ENCODE measurements at regions not wholly inside any gene's neighbourhood (a gene's known extent, or its start where the extent isn't known, plus 50 kb on each side); places are given as distances from the start of the nearest gene placed in this dataset.
"Not testable (repeated sequence)": the region's sequence is repeated elsewhere in the genome, so short reads cannot be mapped to it uniquely, and the experiment has no call there.

- no peaks in the 10 kb centered on the region for H3K36me3 Mint-ChIP-seq (ENCODE audit: low read depth)
- H3K4me3 Mint-ChIP-seq, result no peak overlapping the region
- intact Hi-C loops (cut with micrococcal nuclease), result no loop called here
- H3K27me3 Mint-ChIP-seq (ENCODE audit: insufficient read depth), result no peaks in the 10 kb centered on the region
- no peak overlapping the region for H3K27ac Mint-ChIP-seq
- H3K9me3 Mint-ChIP-seq, result no peaks in the 10 kb centered on the region
- no peak for DNase-seq (ENCODE audit: low spot score)
- H3K4me1 Mint-ChIP-seq (ENCODE audit: low read depth), result no peaks in the 10 kb centered on the region
Measured at GRCh38 chr3:165614337-165614736, 222.9 kb downstream of the BCHE start.

DNA sequence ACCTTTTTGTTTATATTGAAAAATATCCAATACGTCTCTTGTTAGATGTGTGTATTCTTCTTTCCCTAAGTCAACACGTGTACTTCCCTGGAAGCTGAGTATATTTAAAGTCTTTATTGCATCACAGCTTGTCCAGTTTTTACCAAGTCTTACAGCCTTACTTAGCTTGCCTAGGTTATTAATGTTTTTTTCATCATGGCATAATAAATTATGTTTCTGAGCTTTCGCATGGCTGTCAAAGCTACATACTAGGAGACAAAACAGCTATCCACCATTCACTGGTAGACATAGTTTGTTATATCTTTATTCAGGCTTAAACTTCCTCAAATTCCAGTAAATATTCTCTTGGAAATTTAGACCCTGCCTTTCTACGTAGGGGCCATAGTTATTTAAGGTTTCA lies 224.2 kb downstream of the BCHE start:
- H3K27ac Mint-ChIP-seq, result no peak overlapping the region
- intact Hi-C loops (cut with micrococcal nuclease), result no loop called here
- DNase-seq (ENCODE audit: low spot score), result no peak
- no peaks in the 10 kb centered on the region for H3K36me3 Mint-ChIP-seq (ENCODE audit: low read depth)
- no peaks in the 10 kb centered on the region for H3K9me3 Mint-ChIP-seq
- no peaks in the 10 kb centered on the region for H3K27me3 Mint-ChIP-seq (ENCODE audit: insufficient read depth)
- no peaks in the 10 kb centered on the region for H3K4me1 Mint-ChIP-seq (ENCODE audit: low read depth)
- no peak overlapping the region for H3K4me3 Mint-ChIP-seq

- no peak for DNase-seq (ENCODE audit: low spot score)
- H3K4me3 Mint-ChIP-seq, result no peak overlapping the region
- no peaks in the 10 kb centered on the region for H3K4me1 Mint-ChIP-seq (ENCODE audit: low read depth)
- no peaks in the 10 kb centered on the region for H3K9me3 Mint-ChIP-seq
- intact Hi-C loops (cut with micrococcal nuclease), result loop anchor here (10.0 kb wide), 1 partner anchor 232 kb away; no protein-coding TSS in a partner anchor
- no peaks in the 10 kb centered on the region for H3K36me3 Mint-ChIP-seq (ENCODE audit: low read depth)
- H3K27me3 Mint-ChIP-seq (ENCODE audit: insufficient read depth), result no peaks in the 10 kb centered on the region
- no peak overlapping the region for H3K27ac Mint-ChIP-seq
Measured at GRCh38 chr3:165607221-165607620, 230.0 kb downstream of the BCHE start.

DNA sequence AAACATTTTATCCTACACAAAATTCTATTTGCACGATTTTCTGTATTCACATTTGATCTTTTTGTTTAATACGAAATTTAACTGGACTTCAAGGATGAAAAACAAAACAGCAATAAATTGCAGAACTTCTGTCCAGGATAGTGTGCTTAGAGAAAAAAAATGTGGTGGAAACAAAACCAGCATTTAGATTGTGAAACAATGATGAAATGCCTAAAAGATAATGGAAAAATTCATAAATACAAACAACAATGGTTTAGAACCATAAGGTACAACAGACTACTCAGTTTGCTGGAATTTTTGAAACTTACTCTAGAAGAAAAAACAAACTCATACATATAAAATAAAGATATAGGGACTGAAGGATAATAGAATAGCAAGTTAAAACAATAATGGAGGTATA lies 234.0 kb downstream of the BCHE start:
- no peak for DNase-seq (ENCODE audit: low spot score)
- H3K36me3 Mint-ChIP-seq (ENCODE audit: low read depth), result no peaks in the 10 kb centered on the region
- no peaks in the 10 kb centered on the region for H3K27me3 Mint-ChIP-seq (ENCODE audit: insufficient read depth)

DNA sequence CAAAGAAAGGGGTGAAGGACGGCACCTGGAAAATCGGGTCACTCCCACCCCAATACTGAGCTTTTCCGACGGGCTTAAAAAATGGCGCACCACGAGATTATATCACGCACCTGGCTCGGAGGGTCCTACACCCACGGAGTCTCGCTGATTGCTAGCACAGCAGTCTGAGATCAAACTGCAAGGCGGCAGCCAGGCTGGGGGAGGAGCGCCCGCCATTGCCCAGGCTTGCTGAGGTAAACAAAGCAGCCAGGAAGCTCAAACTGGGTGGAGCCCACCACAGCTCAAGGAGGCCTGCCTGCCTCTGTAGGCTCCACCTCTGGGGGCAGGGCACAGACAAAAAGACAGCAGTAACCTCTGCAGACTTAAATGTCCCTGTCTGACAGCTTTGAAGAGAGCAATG lies 264.7 kb downstream of the BCHE start:
- H3K4me1 Mint-ChIP-seq (ENCODE audit: low read depth), result not testable (repeated sequence)

More for the DNA sequence above, 234.0 kb downstream of the BCHE start:
- no peak overlapping the region for H3K4me3 Mint-ChIP-seq
- H3K9me3 Mint-ChIP-seq, result no peaks in the 10 kb centered on the region
- H3K27ac Mint-ChIP-seq, result no peak overlapping the region
- intact Hi-C loops (cut with micrococcal nuclease), result loop anchor here (10.0 kb wide), 1 partner anchor 228 kb away; no protein-coding TSS in a partner anchor
- H3K4me1 Mint-ChIP-seq (ENCODE audit: low read depth), result no peaks in the 10 kb centered on the region

GRCh38 chr3:165568907-165569462 lies 268.2 kb downstream of the BCHE start:
- Mint-ChIP-seq H3K4me3 (no peak overlapping the region), H3K36me3 (ENCODE audit: low read depth) (no peaks in the 10 kb centered on the region), H3K27me3 (ENCODE audit: insufficient read depth) (no peaks in the 10 kb centered on the region)

More for the DNA sequence above, 264.7 kb downstream of the BCHE start:
- intact Hi-C loops (cut with micrococcal nuclease); H3K27me3 Mint-ChIP-seq (ENCODE audit: insufficient read depth); DNase-seq (ENCODE audit: low spot score); H3K4me3 Mint-ChIP-seq; H3K36me3 Mint-ChIP-seq (ENCODE audit: low read depth); H3K27ac Mint-ChIP-seq: not testable (repeated sequence)
- H3K9me3 Mint-ChIP-seq, result peaks cover 13% of the 10 kb centered on the region

DNA sequence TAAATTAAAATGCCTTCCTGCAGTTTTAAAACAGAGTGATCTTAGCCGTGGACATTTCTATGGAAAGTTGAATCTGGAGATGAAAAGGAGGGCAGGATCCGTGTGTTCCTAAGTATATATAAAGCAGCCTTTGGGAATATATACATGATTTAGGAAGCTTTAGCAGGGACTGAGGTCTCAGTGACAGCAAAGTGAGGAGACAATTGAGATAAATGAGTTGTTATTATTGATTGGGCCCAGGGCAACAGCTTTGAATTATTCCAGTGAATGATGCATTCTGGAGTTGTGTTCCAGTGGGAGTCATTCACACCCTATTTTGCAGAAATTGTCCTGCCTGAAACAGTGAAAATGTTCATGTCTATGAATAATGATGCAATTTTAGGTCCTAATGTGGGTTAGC lies 281.4 kb downstream of the BCHE start:
- no peak for DNase-seq (ENCODE audit: low spot score)
- H3K27ac Mint-ChIP-seq, result no peak overlapping the region
- peaks cover 13% of the 10 kb centered on the region for H3K9me3 Mint-ChIP-seq
- intact Hi-C loops (cut with micrococcal nuclease), result no loop called here
- H3K4me3 Mint-ChIP-seq, result no peak overlapping the region
- no peaks in the 10 kb centered on the region for H3K36me3 Mint-ChIP-seq (ENCODE audit: low read depth)
- no peaks in the 10 kb centered on the region for H3K27me3 Mint-ChIP-seq (ENCODE audit: insufficient read depth)
- no peaks in the 10 kb centered on the region for H3K4me1 Mint-ChIP-seq (ENCODE audit: low read depth)

More at GRCh38 chr3:165568907-165569462, 268.2 kb downstream of the BCHE start:
- intact Hi-C loops (cut with micrococcal nuclease), result no loop called here
- Mint-ChIP-seq H3K4me1 (ENCODE audit: low read depth) (no peaks in the 10 kb centered on the region), H3K9me3 (peaks cover 8% of the 10 kb centered on the region), H3K27ac (no peak overlapping the region)
- DNase-seq (ENCODE audit: low spot score), result no peak

GRCh38 chr3:165553371-165553770 lies 283.9 kb downstream of the BCHE start:
- DNase-seq (ENCODE audit: low spot score), result no peak
- Mint-ChIP-seq H3K4me1 (ENCODE audit: low read depth) (no peaks in the 10 kb centered on the region), H3K27ac (no peak overlapping the region), H3K27me3 (ENCODE audit: insufficient read depth) (no peaks in the 10 kb centered on the region), H3K4me3 (no peak overlapping the region), H3K36me3 (ENCODE audit: low read depth) (no peaks in the 10 kb centered on the region), H3K9me3 (peaks cover 13% of the 10 kb centered on the region)
- intact Hi-C loops (cut with micrococcal nuclease), result no loop called here

DNA sequence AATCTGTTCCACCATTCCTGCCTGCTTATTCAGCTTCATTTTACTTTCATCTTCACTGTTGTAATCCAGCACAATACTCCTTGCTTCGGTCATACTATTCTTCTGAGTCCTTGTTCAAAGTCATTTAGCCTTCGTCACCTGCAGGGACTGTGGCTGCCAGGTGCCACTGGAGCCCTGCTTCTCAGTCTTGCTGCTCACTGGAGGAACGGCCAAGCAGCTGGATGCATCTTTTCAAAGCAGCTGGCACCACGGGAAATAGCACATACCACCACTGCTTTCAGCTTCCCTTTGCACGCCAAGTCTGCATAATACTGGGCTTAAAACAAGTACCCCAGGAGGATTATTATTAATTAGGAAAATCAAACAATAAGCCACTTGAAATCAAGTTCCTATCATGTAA lies 287.6 kb downstream of the BCHE start:
- DNase-seq (ENCODE audit: low spot score), result no peak
- no peaks in the 10 kb centered on the region for H3K4me1 Mint-ChIP-seq (ENCODE audit: low read depth)
- intact Hi-C loops (cut with micrococcal nuclease), result no loop called here
- no peak overlapping the region for H3K27ac Mint-ChIP-seq
- H3K36me3 Mint-ChIP-seq (ENCODE audit: low read depth), result no peaks in the 10 kb centered on the region
- H3K9me3 Mint-ChIP-seq, result peaks cover 13% of the 10 kb centered on the region
- H3K4me3 Mint-ChIP-seq, result no peak overlapping the region
- H3K27me3 Mint-ChIP-seq (ENCODE audit: insufficient read depth), result no peaks in the 10 kb centered on the region

GRCh38 chr3:165549037-165549436 lies 288.2 kb downstream of the BCHE start:
- no peak for DNase-seq (ENCODE audit: low spot score)
- Mint-ChIP-seq H3K27ac (no peak overlapping the region), H3K4me1 (ENCODE audit: low read depth) (no peaks in the 10 kb centered on the region), H3K36me3 (ENCODE audit: low read depth) (no peaks in the 10 kb centered on the region), H3K4me3 (no peak overlapping the region), H3K9me3 (peaks cover 13% of the 10 kb centered on the region), H3K27me3 (ENCODE audit: insufficient read depth) (no peaks in the 10 kb centered on the region)
- intact Hi-C loops (cut with micrococcal nuclease), result no loop called here

- Mint-ChIP-seq H3K27me3 (ENCODE audit: insufficient read depth) (no peaks in the 10 kb centered on the region), H3K27ac (no peak overlapping the region), H3K4me3 (no peak overlapping the region), H3K4me1 (ENCODE audit: low read depth) (no peaks in the 10 kb centered on the region), H3K36me3 (ENCODE audit: low read depth) (no peaks in the 10 kb centered on the region), H3K9me3 (no peaks in the 10 kb centered on the region)
- no peak for DNase-seq (ENCODE audit: low spot score)
- intact Hi-C loops (cut with micrococcal nuclease), result no loop called here
Measured at GRCh38 chr3:165545059-165545458, 292.2 kb downstream of the BCHE start.

- intact Hi-C loops (cut with micrococcal nuclease), result no loop called here
- Mint-ChIP-seq H3K27me3 (ENCODE audit: insufficient read depth) (no peaks in the 10 kb centered on the region), H3K27ac (no peak overlapping the region), H3K9me3 (peaks cover 4% of the 10 kb centered on the region), H3K36me3 (ENCODE audit: low read depth) (no peaks in the 10 kb centered on the region), H3K4me1 (ENCODE audit: low read depth) (no peaks in the 10 kb centered on the region), H3K4me3 (no peak overlapping the region)
- no peak for DNase-seq (ENCODE audit: low spot score)
Measured at GRCh38 chr3:165544432-165544831, 292.8 kb downstream of the BCHE start.

DNA sequence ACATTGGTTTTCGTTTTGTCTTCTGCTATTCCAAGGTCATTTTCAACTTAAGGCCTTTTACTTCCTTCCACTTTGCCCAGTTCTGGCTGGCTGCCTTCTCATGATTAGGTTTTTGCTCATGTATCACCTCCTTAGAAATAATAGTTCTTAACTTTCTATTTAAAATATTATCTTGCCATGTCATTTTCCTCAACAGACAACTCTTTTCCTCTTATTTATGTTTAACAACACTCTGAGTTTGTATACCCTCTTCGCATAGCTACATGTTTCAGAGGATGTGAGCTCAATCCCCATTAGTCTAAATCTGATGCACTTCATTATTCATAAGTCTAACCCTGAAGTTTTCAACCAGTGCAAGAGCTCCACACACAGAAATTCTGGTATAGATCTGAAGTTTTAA lies 299.1 kb downstream of the BCHE start:
- no peak for DNase-seq (ENCODE audit: low spot score)
- Mint-ChIP-seq H3K4me1 (ENCODE audit: low read depth) (no peaks in the 10 kb centered on the region), H3K36me3 (ENCODE audit: low read depth) (no peaks in the 10 kb centered on the region), H3K27me3 (ENCODE audit: insufficient read depth) (no peaks in the 10 kb centered on the region), H3K9me3 (peaks cover 4% of the 10 kb centered on the region), H3K27ac (no peak overlapping the region), H3K4me3 (no peak overlapping the region)
- intact Hi-C loops (cut with micrococcal nuclease), result no loop called here

GRCh38 chr3:165532851-165533250 lies 304.4 kb downstream of the BCHE start:
- no peak for DNase-seq (ENCODE audit: low spot score)
- Mint-ChIP-seq H3K4me1 (ENCODE audit: low read depth) (no peaks in the 10 kb centered on the region), H3K36me3 (ENCODE audit: low read depth) (no peaks in the 10 kb centered on the region), H3K4me3 (no peak overlapping the region), H3K27me3 (ENCODE audit: insufficient read depth) (no peaks in the 10 kb centered on the region), H3K27ac (no peak overlapping the region), H3K9me3 (no peaks in the 10 kb centered on the region)
- intact Hi-C loops (cut with micrococcal nuclease), result no loop called here

Measured in activated T-helper 1 cell treated with anti-CD3 and anti-CD28 coated beads, Interleukin-12 subunit alpha, Interleukin-12 subunit beta, Interleukin-2, Interleukin-4 antibody, amounts not matched to agents 30 ng/mL and 10 ng/mL and 1 ng/mL, durations not matched to agents 14 hours and 24 hours and 36 hours (primary cell).